ENCODE measurements at regions not wholly inside any gene's neighbourhood (a gene's known extent, or its start where the extent isn't known, plus 50 kb on each side); places are given as distances from the start of the nearest gene placed in this dataset.

DNA sequence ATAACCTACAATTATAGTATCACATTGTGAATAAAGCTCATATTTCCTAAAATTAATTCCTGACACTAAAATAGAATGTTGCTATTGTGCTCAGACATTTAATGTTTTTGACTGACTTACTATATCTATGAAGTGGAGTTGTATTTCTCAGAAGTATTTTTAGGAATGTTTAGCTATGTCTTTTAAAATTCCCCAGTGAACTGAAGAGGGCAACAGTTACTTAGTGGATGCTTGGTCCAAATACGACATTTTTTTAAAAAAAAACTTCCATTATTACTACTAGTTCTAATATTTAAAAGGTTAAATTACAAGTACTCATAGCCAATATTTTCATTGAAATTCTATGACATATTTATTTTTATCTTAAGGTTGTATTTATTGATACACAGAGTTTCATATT, 460.2 kb downstream of the COL12A1 start:
- Histone ChIP-seq H3K27ac (ENCODE audit: extremely low read length, insufficient read depth, low read length) (no peak overlapping the region), H3K4me2 (ENCODE audit: low read depth, low read length) (no peak overlapping the region), H4K20me1 (ENCODE audit: insufficient read depth, low read length) (no peaks in the 10 kb centered on the region), H3K4me3 (replicated peaks in 1 of 3; ENCODE audit: insufficient read depth in 1 of 3, low read depth in 2 of 3, low read length in 3 of 3) (no peak overlapping the region), H3K36me3 (replicated peaks in 1 of 2; ENCODE audit: control insufficient read depth in 1 of 2, insufficient read depth in 2 of 2, low read length in 2 of 2) (no peaks in the 10 kb centered on the region), H3K27me3 (ENCODE audit: control insufficient read depth in 1 of 2, insufficient read depth in 2 of 2, low read length in 2 of 2) (no peaks in the 10 kb centered on the region), H3K79me2 (ENCODE audit: insufficient read depth, low read length) (no peaks in the 10 kb centered on the region), H3K9me3 (ENCODE audit: low read length) (no peaks in the 10 kb centered on the region), H2AFZ (ENCODE audit: low read length) (no peak overlapping the region), H3K9ac (ENCODE audit: insufficient read depth, low read depth, low read length) (no peak overlapping the region), H3K4me1 (ENCODE audit: insufficient read depth, low read length) (no peaks in the 10 kb centered on the region)
- DNase-seq (ENCODE audit: low spot score) (no peak), FAIRE-seq (no peak), ATAC-seq (no peak)
- CTCF ChIA-PET (ENCODE audit: low intra/inter-chr PET ratio, low total read pairs) = no interaction called here
- 0% methylated on average over 1 of the region's 1 CpG for WGBS (ENCODE audit: low lambda C conversion rate)
- in situ Hi-C loops (cut with HindIII; ENCODE audit: extremely low pct_ligation_motif_present, low pct_unique_long_range_greater_than_20kb) = no loop called here
- intact Hi-C loops (cut with micrococcal nuclease; ENCODE audit: unreplicated experiment) = no loop called here
- BruUV-seq (replicated peaks) = no TSS peak
- POLR2A ChIA-PET = no interaction called here
- TF ChIP-seq ZNF878 (CRISPR knock-in tag; IDR thresholded peaks at IDR 0.05) = no peak
- TF ChIP-seq SRSF4 (IDR thresholded peaks at IDR 0.05; ENCODE audit: low read depth, low read length, poor library complexity, severe bottlenecking) = no peak
- no peak for TF ChIP-seq DNMT1 (CRISPR knock-in tag; IDR thresholded peaks at IDR 0.05)
- TF ChIP-seq, protein P1, sequence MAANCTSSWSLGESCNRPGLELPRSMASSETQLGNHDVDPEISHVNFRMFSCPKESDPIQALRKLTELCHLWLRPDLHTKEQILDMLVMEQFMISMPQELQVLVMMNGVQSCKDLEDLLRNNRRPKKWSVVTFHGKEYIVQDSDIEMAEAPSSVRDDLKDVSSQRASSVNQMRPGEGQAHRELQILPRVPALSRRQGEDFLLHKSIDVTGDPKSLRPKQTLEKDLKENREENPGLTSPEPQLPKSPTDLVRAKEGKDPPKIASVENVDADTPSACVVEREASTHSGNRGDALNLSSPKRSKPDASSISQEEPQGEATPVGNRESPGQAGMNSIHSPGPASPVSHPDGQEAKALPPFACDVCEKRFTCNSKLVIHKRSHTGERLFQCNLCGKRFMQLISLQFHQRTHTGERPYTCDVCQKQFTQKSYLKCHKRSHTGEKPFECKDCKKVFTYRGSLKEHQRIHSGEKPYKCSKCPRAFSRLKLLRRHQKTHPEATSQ (CRISPR knock-in tag; IDR thresholded peaks at IDR 0.05; ENCODE audit: borderline replicate concordance) = no peak
- no peak for TF ChIP-seq ZBTB1 (CRISPR knock-in tag; IDR thresholded peaks at IDR 0.05; ENCODE audit: borderline replicate concordance)
- TF ChIP-seq KMT2B (CRISPR knock-in tag; IDR thresholded peaks at IDR 0.05) = no peak
- no peak for TF ChIP-seq KLF11 (CRISPR knock-in tag; IDR thresholded peaks at IDR 0.05)

DNA sequence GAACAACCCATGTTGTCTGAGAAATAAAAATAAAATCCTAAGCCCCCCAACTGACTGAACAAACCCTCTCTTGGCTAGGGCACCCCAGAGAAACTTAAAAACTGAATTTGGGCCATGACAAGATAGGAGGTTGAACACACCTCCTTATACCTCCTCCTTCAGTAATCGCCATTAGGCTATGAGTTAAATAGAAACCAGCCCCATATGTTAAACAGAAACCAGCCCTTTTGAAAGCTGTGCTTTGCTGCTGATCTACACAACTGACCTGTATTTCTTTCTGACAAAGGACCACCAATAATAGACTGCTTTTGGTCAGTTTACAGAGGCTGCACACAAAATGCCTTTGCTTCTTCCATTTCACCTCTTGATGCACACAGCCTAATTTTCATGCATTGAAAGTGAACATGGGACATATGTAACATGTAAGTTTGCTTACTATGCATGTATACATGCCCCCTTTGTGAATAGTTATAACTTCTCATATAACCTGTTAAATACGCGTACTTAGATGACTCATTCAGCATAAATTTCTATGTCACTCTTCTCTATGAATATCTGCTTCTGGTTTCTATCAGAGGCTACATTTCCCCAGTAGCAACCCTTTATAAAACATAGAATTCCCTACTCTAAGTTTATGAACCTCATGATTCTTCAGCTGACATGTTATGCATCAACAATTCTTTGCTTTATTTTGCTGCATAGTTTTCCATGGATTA, 462.9 kb downstream of the COL12A1 start:
- no peaks in the 10 kb centered on the region for H3K9me3 ChIP-seq (ENCODE audit: low read length)
- H4K20me1 ChIP-seq (ENCODE audit: insufficient read depth, low read length) = no peaks in the 10 kb centered on the region
- H3K4me3 ChIP-seq (replicated peaks in 1 of 3; ENCODE audit: insufficient read depth in 1 of 3, low read depth in 2 of 3, low read length in 3 of 3) = no peak overlapping the region
- H3K9ac ChIP-seq (ENCODE audit: insufficient read depth, low read depth, low read length) = no peak overlapping the region
- WGBS (ENCODE audit: low lambda C conversion rate) = 5% methylated on average over 3 of the region's 3 CpGs
- no peak overlapping the region for H2AFZ ChIP-seq (ENCODE audit: low read length)
- H3K4me1 ChIP-seq (ENCODE audit: insufficient read depth, low read length) = no peaks in the 10 kb centered on the region
- no peaks in the 10 kb centered on the region for H3K27me3 ChIP-seq (ENCODE audit: control insufficient read depth in 1 of 2, insufficient read depth in 2 of 2, low read length in 2 of 2)
- no peak overlapping the region for H3K27ac ChIP-seq (ENCODE audit: extremely low read length, insufficient read depth, low read length)
- ChIA-PET CTCF (ENCODE audit: low intra/inter-chr PET ratio, low total read pairs) (no interaction called here), POLR2A (no interaction called here)
- in situ Hi-C loops (cut with HindIII; ENCODE audit: extremely low pct_ligation_motif_present, low pct_unique_long_range_greater_than_20kb) (no loop called here), intact Hi-C loops (cut with micrococcal nuclease; ENCODE audit: unreplicated experiment) (no loop called here)
- H3K4me2 ChIP-seq (ENCODE audit: low read depth, low read length) = no peak overlapping the region
- ATAC-seq (no peak), DNase-seq (ENCODE audit: low spot score) (no peak), FAIRE-seq (no peak)
- no TSS peak for BruUV-seq (replicated peaks)
- H3K36me3 ChIP-seq (replicated peaks in 1 of 2; ENCODE audit: control insufficient read depth in 1 of 2, insufficient read depth in 2 of 2, low read length in 2 of 2) = no peaks in the 10 kb centered on the region
- no peaks in the 10 kb centered on the region for H3K79me2 ChIP-seq (ENCODE audit: insufficient read depth, low read length)
- TF ChIP-seq RBM22 (optimal IDR thresholded peaks at IDR 0.05; ENCODE audit: low read length) (no peak), SSRP1 (CRISPR knock-in tag; IDR thresholded peaks at IDR 0.05) (no peak), ARNT (IDR thresholded peaks at IDR 0.05) (no peak), ZNF776 (CRISPR knock-in tag; IDR thresholded peaks at IDR 0.05) (no peak), ZNF557 (CRISPR knock-in tag; IDR thresholded peaks at IDR 0.05) (no peak), NONO (IDR thresholded peaks at IDR 0.05) (no peak), NONO (CRISPR knock-in tag; conservative IDR thresholded peaks at IDR 0.05) (no peak), SIX4 (CRISPR knock-in tag; IDR thresholded peaks at IDR 0.05) (no peak)
- TF ChIP-seq, protein P2, sequence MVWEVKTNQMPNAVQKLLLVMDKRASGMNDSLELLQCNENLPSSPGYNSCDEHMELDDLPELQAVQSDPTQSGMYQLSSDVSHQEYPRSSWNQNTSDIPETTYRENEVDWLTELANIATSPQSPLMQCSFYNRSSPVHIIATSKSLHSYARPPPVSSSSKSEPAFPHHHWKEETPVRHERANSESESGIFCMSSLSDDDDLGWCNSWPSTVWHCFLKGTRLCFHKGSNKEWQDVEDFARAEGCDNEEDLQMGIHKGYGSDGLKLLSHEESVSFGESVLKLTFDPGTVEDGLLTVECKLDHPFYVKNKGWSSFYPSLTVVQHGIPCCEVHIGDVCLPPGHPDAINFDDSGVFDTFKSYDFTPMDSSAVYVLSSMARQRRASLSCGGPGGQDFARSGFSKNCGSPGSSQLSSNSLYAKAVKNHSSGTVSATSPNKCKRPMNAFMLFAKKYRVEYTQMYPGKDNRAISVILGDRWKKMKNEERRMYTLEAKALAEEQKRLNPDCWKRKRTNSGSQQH (CRISPR knock-in tag; IDR thresholded peaks at IDR 0.05; ENCODE audit: low read depth) = no peak
- TF ChIP-seq, protein P3, sequence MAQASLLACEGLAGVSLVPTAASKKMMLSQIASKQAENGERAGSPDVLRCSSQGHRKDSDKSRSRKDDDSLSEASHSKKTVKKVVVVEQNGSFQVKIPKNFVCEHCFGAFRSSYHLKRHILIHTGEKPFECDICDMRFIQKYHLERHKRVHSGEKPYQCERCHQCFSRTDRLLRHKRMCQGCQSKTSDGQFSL (CRISPR knock-in tag; IDR thresholded peaks at IDR 0.05) = no peak

Measured in HepG2 (cell line).